ENCODE measurements at regions not wholly inside any gene's neighbourhood (a gene's known extent, or its start where the extent isn't known, plus 50 kb on each side); places are given as distances from the start of the nearest gene placed in this dataset.

- TF ChIP-seq HOXA7 (CRISPR knock-in tag; IDR thresholded peaks at IDR 0.05) (no peak), SMC3 (IDR thresholded peaks at IDR 0.05) (no peak), CTCF (IDR thresholded peaks at IDR 0.05) (no peak), POLR2A (IDR thresholded peaks at IDR 0.05; ENCODE audit: low read length) (no peak), JUN (IDR thresholded peaks at IDR 0.05) (no peak), E2F6 (IDR thresholded peaks at IDR 0.05; ENCODE audit: borderline replicate concordance, low read depth) (no peak), CEBPB (IDR thresholded peaks at IDR 0.05) (no peak), ELK1 (IDR thresholded peaks at IDR 0.05; ENCODE audit: low read depth, low read length) (no peak), ZFP36 (IDR thresholded peaks at IDR 0.05; ENCODE audit: borderline replicate concordance, partially characterized antibody) (no peak)
Observed at GRCh38 chr22:44618400-44618799, 83.6 kb upstream of the PRR5 start.
